ENCODE measurements at regions not wholly inside any gene's neighbourhood (a gene's known extent, or its start where the extent isn't known, plus 50 kb on each side); places are given as distances from the start of the nearest gene placed in this dataset.

GRCh38 chr6:105642708-105643107 is 239.8 kb upstream of the PREP start:
- no peak for DNase-seq

GRCh38 chr6:105641504-105641903 is 238.6 kb upstream of the PREP start:
- DNase-seq, result no peak

- DNase-seq, result no peak
Measured at GRCh38 chr6:105639124-105639523, 236.2 kb upstream of the PREP start.

GRCh38 chr6:105633814-105634213 is 230.9 kb upstream of the PREP start:
- DNase-seq, result no peak

GRCh38 chr6:105628156-105628860 is 225.4 kb upstream of the PREP start:
- DNase-seq, result no peak

- DNase-seq, result no peak
Measured at GRCh38 chr6:105626295-105627158, 223.6 kb upstream of the PREP start.

GRCh38 chr6:105624021-105624420 is 221.1 kb upstream of the PREP start:
- DNase-seq, result no peak

GRCh38 chr6:105622226-105622625 is 219.3 kb upstream of the PREP start:
- DNase-seq, result no peak

GRCh38 chr6:105621564-105622175 is 218.8 kb upstream of the PREP start:
- DNase-seq, result no peak

GRCh38 chr6:105620878-105621277 is 218.0 kb upstream of the PREP start:
- no peak for DNase-seq

- no peak for DNase-seq
Measured at GRCh38 chr6:105619971-105620741, 217.3 kb upstream of the PREP start.

GRCh38 chr6:105618247-105618646 is 215.4 kb upstream of the PREP start:
- DNase-seq, result no peak

GRCh38 chr6:105616521-105616920 is 213.6 kb upstream of the PREP start:
- DNase-seq, result no peak

GRCh38 chr6:105611606-105612005 is 208.7 kb upstream of the PREP start:
- no peak for DNase-seq

- no peak for DNase-seq
Measured at GRCh38 chr6:105609375-105609991, 206.6 kb upstream of the PREP start.

GRCh38 chr6:105608711-105609374 is 206.0 kb upstream of the PREP start:
- no peak for DNase-seq

- DNase-seq, result no peak
Measured at GRCh38 chr6:105607636-105608621, 205.0 kb upstream of the PREP start.

GRCh38 chr6:105606831-105607463 is 204.1 kb upstream of the PREP start:
- DNase-seq, result no peak

- DNase-seq, result no peak
Measured at GRCh38 chr6:105604587-105604884, 201.7 kb upstream of the PREP start.

GRCh38 chr6:105603788-105604586 is 201.1 kb upstream of the PREP start:
- no peak for DNase-seq

Data from stimulated activated CD4-positive, alpha-beta T cell treated with anti-CD3 and anti-CD28 coated beads, Interleukin-4, amount 100 ng/mL, for 1 hour (primary cell).